HepG2 (cell line): ENCODE measurements at regions not wholly inside any gene's neighbourhood (a gene's known extent, or its start where the extent isn't known, plus 50 kb on each side); places are given as distances from the start of the nearest gene placed in this dataset.

ENCODE experiments used
- FIP1L1 ChIP-seq: fragments of 200-400 bp; formaldehyde crosslinking; IDR thresholded peaks from 2 replicates; pipeline ENCODE4 v1.6.1; 2018; ENCODE audit warnings: low read depth, mild to moderate bottlenecking, low read length, moderate library complexity, borderline replicate concordance; ENCODE audit not compliant: insufficient read depth
- FOXK2 ChIP-seq: fragments of 450-650 bp; IDR thresholded peaks from 2 replicates; pipeline ENCODE4 v1.6.1; 2016
- IRF1 ChIP-seq: sonication (generic); formaldehyde crosslinking; IDR thresholded peaks from 2 replicates; pipeline ENCODE4 v1.4.0; 2020; ENCODE audit warnings: low read depth, mild to moderate bottlenecking, missing genetic modification reagents
- KDM1A ChIP-seq: IDR thresholded peaks from 2 replicates; pipeline ENCODE4 v1.6.1; 2016; ENCODE audit warnings: missing compliant biosample characterization
- MAZ ChIP-seq, 2 experiments: sonication (generic) in 1 of 2; formaldehyde crosslinking in 1 of 2; IDR thresholded peaks; 2 replicates each; pipeline versions ENCODE4 v1.5.0 to v1.6.1; 2012 to 2020; ENCODE audit warnings: low read depth in 2 of 2, mild to moderate bottlenecking in 2 of 2, borderline replicate concordance in 1 of 2, improper control_type of control experiment in 1 of 2, low read length in 1 of 2, missing genetic modification reagents in 1 of 2, moderate library complexity in 1 of 2
- PCBP2 ChIP-seq: fragments of 200-400 bp; formaldehyde crosslinking; optimal IDR thresholded peaks from 2 replicates; pipeline ENCODE3; 2018; ENCODE audit warnings: low read length, low read depth; ENCODE audit not compliant: poor library complexity, severe bottlenecking
- PHF20 ChIP-seq: sonication (generic); formaldehyde crosslinking; IDR thresholded peaks from 2 replicates; pipeline ENCODE4 v1.5.0; 2020; ENCODE audit warnings: mild to moderate bottlenecking, missing genetic modification reagents
- POLR2AphosphoS5 ChIP-seq: IDR thresholded peaks from 2 replicates; pipeline ENCODE4 v1.6.1; 2012; ENCODE audit warnings: low read depth, low read length
- SRF ChIP-seq: IDR thresholded peaks from 2 replicates; pipeline ENCODE4 v1.6.1; 2011; ENCODE audit warnings: mild to moderate bottlenecking, low read depth, low read length, moderate library complexity
- ZNF263 ChIP-seq: sonication (generic); formaldehyde crosslinking; IDR thresholded peaks from 2 replicates; pipeline ENCODE4 v1.4.0; 2020; ENCODE audit warnings: missing genetic modification reagents
- TF ChIP-seq, protein P1 (sequence below): sonication (generic); formaldehyde crosslinking; IDR thresholded peaks from 2 replicates; pipeline ENCODE4 v1.5.1; 2020; ENCODE audit warnings: missing genetic modification reagents, mild to moderate bottlenecking, borderline replicate concordance

DNA sequence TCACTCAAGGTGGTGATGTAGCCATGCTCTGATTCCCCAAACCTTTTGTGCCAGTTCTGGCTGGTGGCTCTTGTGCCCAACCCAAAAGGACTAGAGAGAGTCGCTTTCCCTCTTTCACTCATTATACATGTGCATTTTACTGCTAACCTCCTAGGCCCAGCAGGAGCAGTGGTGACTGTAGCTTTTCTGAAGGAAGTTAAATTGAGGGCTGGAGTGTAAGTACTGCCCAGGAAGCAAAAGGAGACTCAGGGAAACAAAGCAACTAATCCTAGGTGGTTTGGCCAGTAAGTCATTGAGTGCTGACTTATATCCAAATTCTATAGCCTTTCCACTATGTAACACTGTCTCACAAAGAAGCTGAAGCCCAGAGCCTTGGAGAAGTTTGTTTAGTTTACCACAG is 194.4 kb upstream of the ZNF462 start:
- no peak for TF ChIP-seq PHF20 (CRISPR knock-in tag)
- TF ChIP-seq FOXK2, result no peak
- no peak for TF ChIP-seq POLR2AphosphoS5
- no peak for TF ChIP-seq SRF
- TF ChIP-seq ZNF263, result no peak
- TF ChIP-seq, protein P1, sequence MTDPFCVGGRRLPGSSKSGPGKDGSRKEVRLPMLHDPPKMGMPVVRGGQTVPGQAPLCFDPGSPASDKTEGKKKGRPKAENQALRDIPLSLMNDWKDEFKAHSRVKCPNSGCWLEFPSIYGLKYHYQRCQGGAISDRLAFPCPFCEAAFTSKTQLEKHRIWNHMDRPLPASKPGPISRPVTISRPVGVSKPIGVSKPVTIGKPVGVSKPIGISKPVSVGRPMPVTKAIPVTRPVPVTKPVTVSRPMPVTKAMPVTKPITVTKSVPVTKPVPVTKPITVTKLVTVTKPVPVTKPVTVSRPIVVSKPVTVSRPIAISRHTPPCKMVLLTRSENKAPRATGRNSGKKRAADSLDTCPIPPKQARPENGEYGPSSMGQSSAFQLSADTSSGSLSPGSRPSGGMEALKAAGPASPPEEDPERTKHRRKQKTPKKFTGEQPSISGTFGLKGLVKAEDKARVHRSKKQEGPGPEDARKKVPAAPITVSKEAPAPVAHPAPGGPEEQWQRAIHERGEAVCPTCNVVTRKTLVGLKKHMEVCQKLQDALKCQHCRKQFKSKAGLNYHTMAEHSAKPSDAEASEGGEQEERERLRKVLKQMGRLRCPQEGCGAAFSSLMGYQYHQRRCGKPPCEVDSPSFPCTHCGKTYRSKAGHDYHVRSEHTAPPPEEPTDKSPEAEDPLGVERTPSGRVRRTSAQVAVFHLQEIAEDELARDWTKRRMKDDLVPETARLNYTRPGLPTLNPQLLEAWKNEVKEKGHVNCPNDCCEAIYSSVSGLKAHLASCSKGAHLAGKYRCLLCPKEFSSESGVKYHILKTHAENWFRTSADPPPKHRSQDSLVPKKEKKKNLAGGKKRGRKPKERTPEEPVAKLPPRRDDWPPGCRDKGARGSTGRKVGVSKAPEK (CRISPR knock-in tag), result no peak
- TF ChIP-seq KDM1A, result no peak
- TF ChIP-seq FIP1L1, result no peak
- TF ChIP-seq MAZ (IDR thresholded peaks at IDR 0.05; ENCODE audit: borderline replicate concordance, low read depth, low read length), result no peak
- no peak for TF ChIP-seq MAZ (CRISPR knock-in tag; IDR thresholded peaks at IDR 0.05; ENCODE audit: low read depth)
- TF ChIP-seq PCBP2, result no peak
- TF ChIP-seq IRF1, result no peak
